ENCODE measurements at regions not wholly inside any gene's neighbourhood (a gene's known extent, or its start where the extent isn't known, plus 50 kb on each side); places are given as distances from the start of the nearest gene placed in this dataset.

DNA sequence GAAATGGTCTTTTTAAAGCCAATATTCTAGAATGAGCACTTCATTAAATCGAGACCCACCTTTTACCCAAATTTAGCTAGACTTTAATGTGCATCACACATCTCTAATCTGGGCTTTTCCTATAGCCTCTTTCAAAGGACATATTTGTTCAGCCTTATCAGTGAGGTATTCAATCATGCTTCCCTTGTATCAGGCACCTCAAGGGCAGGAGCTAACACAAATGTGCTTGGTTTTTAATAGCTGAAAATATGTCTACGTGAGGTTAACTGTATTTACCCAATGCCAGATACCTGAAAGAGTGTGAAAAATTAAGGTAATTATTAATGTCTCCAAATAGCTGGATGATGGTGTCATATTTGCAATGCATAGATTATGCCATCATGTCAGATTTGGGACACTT lies 203.9 kb downstream of the SNX10 start:
- in situ Hi-C loops (cut with MboI; ENCODE audit: low sequenced_read_pairs) (no loop called here), dilution Hi-C loops (cut with HindIII; ENCODE audit: low sequenced_read_pairs, unreplicated experiment) (no loop called here), intact Hi-C loops (cut with micrococcal nuclease) (no loop called here)
- no peak overlapping the region for H2BK20ac ChIP-seq (ENCODE audit: low read depth, low read length)
- ATAC-seq (ENCODE audit: low read depth) (no peak), DNase-seq (no peak)
- H3K23ac ChIP-seq (ENCODE audit: low read depth, low read length): no peak overlapping the region
- no peak overlapping the region for H4K8ac ChIP-seq (ENCODE audit: low read depth in 2 of 2, low read length in 2 of 2)
- H2BK15ac ChIP-seq (ENCODE audit: low read depth, low read length): no peak overlapping the region
- no peak overlapping the region for H3K4me2 ChIP-seq (ENCODE audit: low read depth, low read length)
- POLR2A ChIA-PET (ENCODE audit: unreplicated experiment): no interaction called here
- no peak for TF ChIP-seq MAZ (IDR thresholded peaks at IDR 0.05; ENCODE audit: borderline replicate concordance, low read depth, low read length)
- no peak for TF ChIP-seq RFX5 (IDR thresholded peaks at IDR 0.05; ENCODE audit: low read depth, low read length)
- no peak for TF ChIP-seq CHD1 (IDR thresholded peaks at IDR 0.05; ENCODE audit: low read depth, low read length)
- TF ChIP-seq, protein P1, sequence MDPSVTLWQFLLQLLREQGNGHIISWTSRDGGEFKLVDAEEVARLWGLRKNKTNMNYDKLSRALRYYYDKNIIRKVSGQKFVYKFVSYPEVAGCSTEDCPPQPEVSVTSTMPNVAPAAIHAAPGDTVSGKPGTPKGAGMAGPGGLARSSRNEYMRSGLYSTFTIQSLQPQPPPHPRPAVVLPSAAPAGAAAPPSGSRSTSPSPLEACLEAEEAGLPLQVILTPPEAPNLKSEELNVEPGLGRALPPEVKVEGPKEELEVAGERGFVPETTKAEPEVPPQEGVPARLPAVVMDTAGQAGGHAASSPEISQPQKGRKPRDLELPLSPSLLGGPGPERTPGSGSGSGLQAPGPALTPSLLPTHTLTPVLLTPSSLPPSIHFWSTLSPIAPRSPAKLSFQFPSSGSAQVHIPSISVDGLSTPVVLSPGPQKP (IDR thresholded peaks at IDR 0.05; ENCODE audit: borderline replicate concordance, low read depth, low read length): no peak
- TF ChIP-seq, protein P2, sequence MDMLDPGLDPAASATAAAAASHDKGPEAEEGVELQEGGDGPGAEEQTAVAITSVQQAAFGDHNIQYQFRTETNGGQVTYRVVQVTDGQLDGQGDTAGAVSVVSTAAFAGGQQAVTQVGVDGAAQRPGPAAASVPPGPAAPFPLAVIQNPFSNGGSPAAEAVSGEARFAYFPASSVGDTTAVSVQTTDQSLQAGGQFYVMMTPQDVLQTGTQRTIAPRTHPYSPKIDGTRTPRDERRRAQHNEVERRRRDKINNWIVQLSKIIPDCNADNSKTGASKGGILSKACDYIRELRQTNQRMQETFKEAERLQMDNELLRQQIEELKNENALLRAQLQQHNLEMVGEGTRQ (IDR thresholded peaks at IDR 0.05; ENCODE audit: low read depth, low read length): no peak
- no peak for TF ChIP-seq RCOR1 (IDR thresholded peaks at IDR 0.05; ENCODE audit: insufficient replicate concordance, low read length)
- WGBS, 2 experiments (ENCODE audit: extremely low coverage in 2 of 2, insufficient read length in 1 of 2): 40% methylated on average over 1 of the region's 2 CpGs; no CpG with 5 or more reads in 1 of the 2 experiments
- CTCF ChIA-PET: no interaction called here
- no peak overlapping the region for H3K4ac ChIP-seq (ENCODE audit: low read depth, low read length)
- H4K5ac ChIP-seq (ENCODE audit: low read depth, low read length): no peak overlapping the region
- H3K14ac ChIP-seq (replicated peaks; ENCODE audit: low read depth, low read length): no peak overlapping the region
- no peak overlapping the region for H2BK5ac ChIP-seq (ENCODE audit: low read depth, low read length, poor library complexity, severe bottlenecking)
- H4K20me1 ChIP-seq (ENCODE audit: insufficient read depth, low read length): no peaks in the 10 kb centered on the region
- H3K9ac ChIP-seq (ENCODE audit: low read depth, low read length): no peak overlapping the region
- H2AK9ac ChIP-seq (replicated peaks; ENCODE audit: low read depth, low read length, poor library complexity): no peak overlapping the region
- no peaks in the 10 kb centered on the region for H3K36me3 ChIP-seq (ENCODE audit: control insufficient read depth, insufficient read depth, low read length)
- no peak overlapping the region for H3K56ac ChIP-seq (ENCODE audit: extremely low read depth, insufficient read depth, low read length)
- no TSS peak for BruUV-seq (replicated peaks)
- no peak overlapping the region for H2BK120ac ChIP-seq (ENCODE audit: low read depth, low read length)
- H3K18ac ChIP-seq (ENCODE audit: low read depth, low read length): no peak overlapping the region
- H3K27ac ChIP-seq (ENCODE audit: insufficient read depth, low read length): no peak overlapping the region
- H3K4me3 ChIP-seq (ENCODE audit: insufficient read depth, low read depth, low read length): no peak overlapping the region
- no peaks in the 10 kb centered on the region for H3K9me3 ChIP-seq (ENCODE audit: control insufficient read depth, insufficient read depth, low read length)
- no peak overlapping the region for H2AFZ ChIP-seq (replicated peaks; ENCODE audit: low read length, poor library complexity)
- no peaks in the 10 kb centered on the region for H3K79me1 ChIP-seq (ENCODE audit: low read depth in 1 of 2, low read length in 2 of 2)
- H2AK5ac ChIP-seq (ENCODE audit: low read depth, low read length): no peak overlapping the region
- no peaks in the 10 kb centered on the region for H3K9me1 ChIP-seq (ENCODE audit: insufficient read depth, low read length)
- no peak overlapping the region for H4K91ac ChIP-seq (ENCODE audit: insufficient read depth, low read depth, low read length)
- no peaks in the 10 kb centered on the region for H3K27me3 ChIP-seq (ENCODE audit: control insufficient read depth, insufficient read depth, low read length)
- no peaks in the 10 kb centered on the region for H3K4me1 ChIP-seq (ENCODE audit: control insufficient read depth, insufficient read depth, low read length)
